GM18873 (cell line): ENCODE measurements at regions not wholly inside any gene's neighbourhood (a gene's known extent, or its start where the extent isn't known, plus 50 kb on each side); places are given as distances from the start of the nearest gene placed in this dataset.
"Not testable (repeated sequence)": the region's sequence is repeated elsewhere in the genome, so short reads cannot be mapped to it uniquely, and the experiment has no call there.

ENCODE experiments used
- ATAC-seq: cut with Tn5 transposase; IDR thresholded peaks from one replicate; pipeline ENCODE4 v1.9.1; 2021; ENCODE audit warnings: mild to moderate bottlenecking, moderate library complexity, moderate number of reproducible peaks; ENCODE audit not compliant: unreplicated experiment, low FRiP score

- no peak for ATAC-seq
Observed at GRCh38 chr5:128711216-128711615, 173.2 kb upstream of the FBN2 start.

DNA sequence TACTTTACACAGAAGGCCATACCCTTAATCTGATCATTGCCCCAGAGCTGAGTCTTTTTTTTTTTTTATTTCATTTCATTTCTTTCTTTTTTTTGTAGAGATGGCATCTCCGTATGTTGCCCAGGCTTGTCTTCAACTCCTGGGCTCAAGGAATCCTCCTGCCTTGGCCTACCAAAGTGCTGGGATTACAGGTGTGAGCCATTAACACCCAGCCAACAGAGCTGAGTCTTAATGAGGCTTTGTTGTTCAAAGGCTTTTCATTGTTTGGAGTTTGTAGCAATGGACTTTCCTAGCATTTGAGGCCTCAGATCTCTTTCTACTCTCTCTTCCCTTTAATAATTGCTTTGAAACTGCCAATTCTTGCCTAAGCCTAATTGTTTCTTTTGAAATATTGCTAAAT lies 176.5 kb upstream of the FBN2 start:
- no peak for ATAC-seq

DNA sequence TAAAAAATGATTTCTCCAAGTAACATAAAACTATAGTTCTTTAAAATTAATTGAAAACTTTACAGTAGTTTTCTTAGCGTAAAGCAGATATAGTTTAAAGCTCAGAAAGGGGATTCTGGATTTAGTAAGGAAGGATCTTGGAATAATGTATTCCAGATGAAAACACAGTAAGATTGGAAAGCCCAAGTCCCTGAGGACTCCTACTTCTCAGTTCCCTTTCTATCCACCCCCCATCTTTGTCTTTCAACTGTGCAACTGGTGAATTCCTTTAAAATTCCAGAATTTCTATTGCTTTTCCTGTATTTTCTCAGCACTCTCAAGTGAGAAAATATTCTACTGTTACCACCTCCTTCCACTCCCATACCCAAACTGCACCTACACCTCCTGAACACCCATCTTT lies 184.5 kb upstream of the FBN2 start:
- no peak for ATAC-seq

DNA sequence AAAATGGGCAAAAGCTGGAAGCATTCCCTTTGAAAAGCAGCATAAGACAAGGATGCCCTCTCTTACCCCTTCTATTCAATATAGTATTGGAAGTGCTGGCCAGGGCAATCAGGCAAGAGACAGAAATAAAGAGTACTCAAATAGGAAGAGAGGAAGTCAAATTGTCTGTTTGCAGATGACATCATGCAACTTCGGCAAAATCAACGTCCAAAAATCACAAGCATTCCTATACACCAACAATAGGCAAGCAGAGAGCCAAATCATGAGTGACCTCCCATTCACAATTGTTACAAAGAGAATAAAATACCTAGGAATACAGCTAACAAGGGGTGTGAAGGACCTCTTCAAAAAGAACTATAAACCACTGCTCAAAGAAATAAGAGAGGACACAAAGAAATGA lies 192.0 kb upstream of the FBN2 start:
- ATAC-seq = not testable (repeated sequence)

GRCh38 chr5:128735656-128736055 lies 197.6 kb upstream of the FBN2 start:
- ATAC-seq = not testable (repeated sequence)

DNA sequence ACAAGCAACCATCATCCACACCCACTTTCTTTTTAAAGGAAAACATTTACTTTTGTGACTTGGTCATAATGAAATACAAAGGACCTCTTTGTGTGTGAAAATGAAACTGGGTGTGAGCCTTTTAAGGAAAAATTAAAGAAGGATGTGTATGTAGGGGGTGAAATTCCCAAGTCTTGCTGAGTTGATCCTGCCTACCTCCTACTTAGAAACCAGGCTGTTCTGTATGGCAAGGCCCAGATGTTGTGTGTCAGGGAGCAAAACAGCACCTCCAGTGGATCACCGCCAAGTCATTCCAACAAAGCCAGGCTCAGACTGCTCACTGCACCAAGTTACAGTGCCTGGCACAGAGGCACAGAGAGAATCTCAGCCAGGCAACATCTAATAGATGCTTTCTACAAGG lies 198.5 kb upstream of the FBN2 start:
- ATAC-seq = no peak

DNA sequence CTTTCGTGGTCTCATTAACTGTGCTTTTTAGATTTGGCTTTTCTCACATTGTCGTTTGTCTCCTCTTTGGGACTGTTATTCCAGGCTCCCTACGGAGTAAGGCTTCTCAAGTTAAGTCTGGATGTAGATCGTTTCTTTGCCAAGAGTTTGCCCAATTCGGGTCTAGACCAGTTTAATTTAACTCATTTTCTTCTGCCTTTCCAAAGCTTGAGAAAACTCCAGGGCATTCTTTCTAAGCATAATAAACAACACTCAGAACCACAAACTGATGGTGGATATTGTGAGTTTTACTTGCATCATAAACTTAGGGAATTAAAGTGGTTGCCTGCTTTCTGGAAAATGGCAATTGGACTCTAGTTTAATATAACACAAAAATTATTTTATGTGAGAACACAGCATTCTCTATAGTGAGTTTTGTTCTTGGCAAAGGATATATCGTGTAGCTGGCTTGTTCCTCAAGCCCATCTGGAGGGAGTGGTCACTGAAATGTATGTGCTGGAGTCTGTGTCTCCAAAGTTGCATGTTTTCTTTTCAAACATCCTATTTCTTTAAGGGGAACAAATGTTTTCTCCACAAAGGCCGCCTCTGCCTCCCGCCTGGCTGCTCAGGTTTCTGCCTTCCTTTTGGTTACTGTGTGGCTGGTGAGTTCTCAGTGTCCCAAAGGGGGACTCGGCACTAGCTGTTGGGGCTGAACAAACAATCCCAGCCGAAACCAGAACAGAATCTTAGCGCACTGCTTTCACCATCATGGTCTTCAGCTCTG lies 211.3 kb upstream of the FBN2 start:
- ATAC-seq = no peak

GRCh38 chr5:128750155-128750554 lies 212.1 kb upstream of the FBN2 start:
- ATAC-seq = no peak

DNA sequence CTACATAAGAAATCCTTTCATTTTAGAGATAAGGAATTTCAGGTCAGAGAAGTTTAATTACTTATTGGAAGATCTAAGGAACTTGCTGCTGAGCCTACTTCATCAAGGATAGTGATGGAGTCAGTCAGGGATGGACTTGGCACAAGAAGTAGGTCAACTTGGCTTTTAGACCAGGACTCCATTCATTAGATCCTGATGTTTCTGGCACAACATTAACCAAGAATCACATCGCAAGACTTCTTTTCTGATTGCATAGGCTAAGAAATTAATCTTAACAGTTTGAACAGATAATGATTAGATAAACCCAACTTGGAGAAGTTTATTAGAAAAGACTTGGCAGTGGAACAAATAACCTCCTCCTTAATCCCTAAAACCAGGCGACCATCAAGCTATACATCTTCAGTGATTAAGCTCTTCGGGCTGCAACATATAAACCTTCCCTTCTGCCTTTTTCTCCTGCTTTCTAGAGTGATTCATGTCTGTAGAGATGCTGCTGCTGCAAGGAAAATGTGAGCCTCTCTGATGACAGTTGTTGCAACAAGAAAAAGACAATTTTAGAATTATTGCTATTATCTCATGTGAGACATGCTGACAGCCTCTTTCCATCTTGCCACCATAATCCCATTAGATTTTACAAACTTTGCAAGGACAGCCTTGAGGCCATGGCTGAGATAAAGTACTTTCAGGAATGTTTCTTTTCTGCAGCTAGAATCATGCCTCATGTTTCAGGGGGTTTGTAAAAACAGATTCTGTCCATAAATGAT lies 207.9 kb upstream of the SLC27A6 start:
- no peak for ATAC-seq

GRCh38 chr5:128762661-128763306 lies 202.5 kb upstream of the SLC27A6 start:
- no peak for ATAC-seq

- ATAC-seq = no peak
Observed at GRCh38 chr5:128763321-128763720, 202.0 kb upstream of the SLC27A6 start.

GRCh38 chr5:128764601-128765310 lies 200.5 kb upstream of the SLC27A6 start:
- no peak for ATAC-seq

GRCh38 chr5:128765448-128766061 lies 199.7 kb upstream of the SLC27A6 start:
- ATAC-seq = no peak

DNA sequence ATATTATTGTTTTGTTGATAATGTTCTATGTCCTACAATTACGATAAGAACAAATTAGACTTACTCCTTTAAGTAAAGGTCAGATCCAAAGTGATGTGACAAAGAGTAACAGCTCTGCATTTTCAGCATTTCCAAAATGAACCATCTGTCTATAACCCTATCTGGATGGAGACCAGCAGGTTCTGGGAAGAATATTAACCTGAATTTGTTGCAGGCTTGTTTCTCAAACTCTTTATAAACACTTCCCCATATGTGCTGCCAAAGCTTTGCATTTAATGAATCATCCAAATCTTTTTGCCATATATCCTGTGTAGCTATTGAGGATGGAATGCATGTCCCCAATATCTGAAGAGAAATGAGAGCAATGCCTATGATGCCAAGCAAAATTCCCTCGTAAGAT lies 198.9 kb upstream of the SLC27A6 start:
- ATAC-seq = no peak

DNA sequence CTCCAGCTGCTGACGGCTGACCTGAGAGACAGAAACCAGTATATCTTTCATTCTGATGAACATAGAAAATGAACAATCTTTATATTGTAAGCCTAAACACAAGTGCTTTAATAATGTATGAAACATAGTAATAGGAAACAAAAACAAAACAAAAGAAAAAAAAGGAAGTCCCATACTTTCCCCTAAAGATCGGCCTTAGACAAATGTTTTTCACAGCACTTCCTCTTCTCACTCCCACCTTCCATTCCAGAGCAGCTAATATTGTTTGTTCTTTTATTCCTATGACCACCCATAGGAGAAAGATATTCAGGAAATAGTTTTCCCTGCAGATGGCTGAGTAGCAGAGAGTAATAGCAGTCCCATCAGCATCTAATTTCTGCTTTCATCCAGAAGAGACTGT lies 194.4 kb upstream of the SLC27A6 start:
- no peak for ATAC-seq

DNA sequence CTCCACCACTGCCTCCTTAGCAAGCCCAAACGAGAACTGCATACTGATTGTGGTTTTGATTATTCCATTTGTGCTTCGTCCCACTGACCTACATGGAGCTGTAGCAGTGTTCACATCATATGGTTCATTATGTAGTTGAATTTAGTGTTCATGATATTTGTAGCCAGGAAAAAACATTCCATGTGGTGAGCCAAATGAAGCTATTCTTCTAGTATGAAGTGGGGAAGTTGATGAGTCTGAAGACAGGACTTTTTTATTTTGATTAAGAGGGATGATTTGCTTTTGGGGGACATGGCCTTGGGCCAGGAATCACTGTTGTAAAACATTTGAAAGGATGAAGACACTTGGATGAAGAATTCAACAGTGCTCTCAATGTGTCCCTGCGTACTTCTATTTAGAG lies 192.9 kb upstream of the SLC27A6 start:
- ATAC-seq = no peak

DNA sequence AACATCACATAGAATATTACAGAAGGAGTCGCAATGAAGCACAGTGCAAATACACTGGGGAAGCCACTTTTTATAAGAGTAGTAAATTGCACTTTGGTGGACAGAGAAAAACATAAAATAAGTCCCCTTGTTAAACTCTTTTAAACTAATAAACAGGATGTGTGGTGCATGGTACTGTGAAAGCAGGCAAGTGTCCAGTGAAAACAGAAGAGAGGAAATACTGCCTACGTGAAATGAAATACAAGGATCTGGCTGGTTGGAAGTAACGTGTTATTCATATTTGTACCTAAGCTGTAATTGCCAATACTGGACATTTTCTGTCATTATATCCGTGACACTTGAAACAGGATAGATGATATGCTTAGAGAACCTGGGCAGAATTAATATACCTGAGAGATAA lies 191.9 kb upstream of the SLC27A6 start:
- no peak for ATAC-seq

GRCh38 chr5:128774605-128775004 lies 190.7 kb upstream of the SLC27A6 start:
- peak; percentile 37 for ATAC-seq

GRCh38 chr5:128775558-128775957 lies 189.7 kb upstream of the SLC27A6 start:
- no peak for ATAC-seq

GRCh38 chr5:128777052-128777451 lies 188.2 kb upstream of the SLC27A6 start:
- peak; percentile 75 for ATAC-seq
